LNCAP (cell line): ENCODE measurements at regions not wholly inside any gene's neighbourhood (a gene's known extent, or its start where the extent isn't known, plus 50 kb on each side); places are given as distances from the start of the nearest gene placed in this dataset.

Experiments used
- TF ChIP-seq, protein P1 (sequence below): fragments of 450-650 bp; IDR thresholded peaks from 2 replicates; pipeline ENCODE4 v1.5.1; 2017; ENCODE audit warnings: mild to moderate bottlenecking

DNA sequence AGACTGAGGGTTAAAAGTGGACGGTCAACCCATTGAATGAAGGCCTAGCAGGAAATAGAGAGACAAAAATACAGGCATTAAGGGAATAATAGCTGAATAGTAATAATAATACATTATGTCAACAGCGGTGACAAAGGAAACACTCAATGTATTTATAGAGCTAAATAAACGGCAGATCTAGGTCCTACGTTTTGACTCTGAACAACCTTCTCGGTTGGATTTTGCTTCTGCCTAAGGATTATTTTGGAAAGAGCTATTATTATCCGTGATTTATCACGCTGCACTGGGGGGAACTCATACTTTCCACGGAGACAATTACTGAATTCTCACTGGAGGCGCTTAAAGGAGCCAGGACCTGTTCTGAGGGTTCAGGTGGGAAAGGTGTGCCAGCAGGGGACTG, 118.2 kb upstream of the KIRREL3 start:
- TF ChIP-seq, protein P1, sequence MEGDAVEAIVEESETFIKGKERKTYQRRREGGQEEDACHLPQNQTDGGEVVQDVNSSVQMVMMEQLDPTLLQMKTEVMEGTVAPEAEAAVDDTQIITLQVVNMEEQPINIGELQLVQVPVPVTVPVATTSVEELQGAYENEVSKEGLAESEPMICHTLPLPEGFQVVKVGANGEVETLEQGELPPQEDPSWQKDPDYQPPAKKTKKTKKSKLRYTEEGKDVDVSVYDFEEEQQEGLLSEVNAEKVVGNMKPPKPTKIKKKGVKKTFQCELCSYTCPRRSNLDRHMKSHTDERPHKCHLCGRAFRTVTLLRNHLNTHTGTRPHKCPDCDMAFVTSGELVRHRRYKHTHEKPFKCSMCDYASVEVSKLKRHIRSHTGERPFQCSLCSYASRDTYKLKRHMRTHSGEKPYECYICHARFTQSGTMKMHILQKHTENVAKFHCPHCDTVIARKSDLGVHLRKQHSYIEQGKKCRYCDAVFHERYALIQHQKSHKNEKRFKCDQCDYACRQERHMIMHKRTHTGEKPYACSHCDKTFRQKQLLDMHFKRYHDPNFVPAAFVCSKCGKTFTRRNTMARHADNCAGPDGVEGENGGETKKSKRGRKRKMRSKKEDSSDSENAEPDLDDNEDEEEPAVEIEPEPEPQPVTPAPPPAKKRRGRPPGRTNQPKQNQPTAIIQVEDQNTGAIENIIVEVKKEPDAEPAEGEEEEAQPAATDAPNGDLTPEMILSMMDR, result no peak

DNA sequence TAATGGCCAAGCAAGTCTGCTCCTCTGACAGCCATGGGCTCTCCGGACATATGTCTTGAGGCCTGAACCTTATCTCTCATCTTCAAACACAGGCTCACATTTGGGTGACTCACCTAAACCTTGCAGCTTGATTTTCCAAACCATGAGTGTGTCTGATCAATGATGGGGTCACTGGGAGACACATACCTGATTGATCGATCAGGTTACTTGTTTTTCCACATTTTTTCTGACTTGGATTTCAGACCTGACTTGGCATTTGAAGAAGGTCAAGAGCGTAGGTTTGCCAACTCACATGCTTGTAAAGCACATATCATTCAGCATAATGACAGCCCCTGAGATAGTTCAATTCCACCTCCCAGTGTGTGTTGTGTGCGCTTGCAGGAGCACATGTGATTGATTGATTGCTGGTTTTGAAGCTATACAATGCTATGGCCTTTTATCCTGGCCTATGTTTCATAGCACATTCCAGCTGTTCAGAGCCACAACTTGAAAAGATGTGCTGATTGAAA, 116.7 kb upstream of the KIRREL3 start:
- TF ChIP-seq, protein P1, result no peak

DNA sequence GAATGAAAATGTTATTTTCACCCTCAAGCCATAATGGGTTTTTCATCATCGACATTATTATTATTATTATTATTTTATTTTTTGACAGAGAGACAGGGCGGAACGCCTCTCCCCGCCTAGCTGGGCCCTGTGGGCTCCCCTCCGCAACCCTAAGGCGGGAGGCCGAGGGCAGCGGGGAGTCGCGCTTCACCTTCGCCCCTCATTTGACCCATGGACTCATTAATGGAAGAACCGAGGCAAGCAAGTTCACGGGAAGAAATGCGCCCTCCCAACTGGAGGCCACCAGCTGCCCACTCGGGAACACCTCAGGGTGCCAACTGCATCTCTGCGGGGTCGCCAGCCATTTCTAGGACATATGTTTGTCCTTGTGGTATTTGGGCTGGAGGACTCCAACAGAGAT, 115.3 kb upstream of the KIRREL3 start:
- TF ChIP-seq, protein P1, result no peak

DNA sequence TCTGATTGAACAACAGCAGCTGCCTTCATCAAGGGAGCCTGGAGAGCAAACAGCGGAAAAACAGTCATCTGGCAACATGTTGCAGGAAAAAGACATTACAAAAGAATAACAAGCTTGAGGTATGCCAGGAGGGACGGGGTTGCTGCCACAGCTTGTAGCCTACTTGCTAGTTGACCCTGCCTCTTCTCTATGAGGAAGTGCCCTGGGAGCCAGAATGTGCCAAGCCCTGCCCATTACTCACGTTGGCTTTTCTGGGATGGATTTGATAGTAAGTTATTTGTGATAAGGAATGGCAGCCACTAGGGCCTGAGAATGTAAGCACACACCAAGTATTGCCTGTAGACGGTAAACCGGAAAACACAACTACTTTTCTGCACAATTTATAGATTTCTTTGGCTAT, 113.5 kb upstream of the KIRREL3 start:
- TF ChIP-seq, protein P1, result no peak

DNA sequence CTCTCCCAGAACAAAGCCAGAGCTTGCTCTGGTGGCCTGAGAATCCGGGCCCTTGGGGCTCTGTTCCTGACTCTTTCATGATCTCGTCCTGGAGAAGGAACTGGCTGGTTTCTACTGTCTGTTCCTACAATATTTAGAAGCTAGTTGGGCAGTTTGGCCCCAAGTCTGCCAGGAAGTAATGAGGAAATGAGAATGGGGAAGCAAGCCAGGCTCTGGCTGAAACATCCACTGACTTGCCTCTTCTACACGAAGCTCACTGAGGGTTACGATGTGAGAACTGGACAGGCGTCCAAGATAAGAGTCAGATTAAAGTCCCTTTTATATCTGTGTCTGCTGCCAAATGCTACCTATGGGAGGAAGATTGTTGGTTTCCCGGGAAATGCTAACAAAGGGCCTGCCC, 110.0 kb upstream of the KIRREL3 start:
- TF ChIP-seq, protein P1, result no peak

DNA sequence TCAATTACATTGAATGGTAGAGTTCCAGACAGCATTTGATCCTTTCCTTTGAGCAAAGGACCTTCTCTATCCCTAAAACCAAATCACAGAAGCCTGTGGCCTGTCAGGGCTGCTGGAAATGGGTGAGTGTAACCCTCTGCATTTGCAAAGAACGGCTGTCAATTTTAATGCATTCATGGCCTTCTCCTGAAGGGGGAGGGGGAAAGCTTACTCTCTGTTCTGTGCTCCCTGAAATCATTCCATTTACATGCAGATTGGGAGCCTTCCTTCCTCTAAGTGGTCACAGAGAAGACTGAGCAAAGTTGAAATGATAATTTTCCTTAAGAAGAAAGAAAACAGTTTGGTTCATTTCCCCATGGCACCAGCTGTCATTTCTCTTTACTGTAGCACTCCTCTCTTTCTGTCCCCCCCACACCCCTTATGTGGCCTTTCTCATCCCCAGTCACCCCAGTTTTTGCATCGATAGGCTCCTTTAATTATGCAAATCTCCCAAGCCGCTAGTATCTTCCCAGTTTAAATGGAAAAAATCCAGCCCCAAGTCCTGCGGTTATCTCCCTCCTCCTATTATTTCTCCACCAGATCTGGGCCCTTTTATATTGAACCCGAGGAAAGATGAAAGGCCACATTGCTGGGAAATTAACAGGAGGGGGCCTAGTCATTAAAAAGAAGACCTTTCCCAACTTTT, 109.4 kb upstream of the KIRREL3 start:
- TF ChIP-seq, protein P1, result no peak

DNA sequence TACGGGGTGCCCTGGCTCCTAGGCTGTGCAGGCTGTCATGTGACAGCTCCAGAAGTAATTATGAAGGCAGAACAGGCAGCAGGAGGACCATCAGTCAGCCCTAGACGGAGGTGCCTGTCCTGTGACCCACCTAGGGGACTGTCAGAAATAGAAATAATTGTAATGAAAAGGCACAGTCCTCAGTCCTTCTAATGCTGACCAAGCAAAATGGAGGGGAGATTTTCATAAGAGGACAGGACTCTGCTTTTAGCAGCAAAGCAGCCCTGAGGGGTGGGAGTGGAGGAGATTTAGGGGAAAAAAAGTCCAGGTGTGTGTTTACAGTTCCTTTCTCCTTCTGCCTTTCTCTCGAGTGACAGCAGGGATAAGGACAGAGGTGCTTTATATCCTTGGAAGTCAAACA, 108.3 kb upstream of the KIRREL3 start:
- TF ChIP-seq, protein P1, result no peak

DNA sequence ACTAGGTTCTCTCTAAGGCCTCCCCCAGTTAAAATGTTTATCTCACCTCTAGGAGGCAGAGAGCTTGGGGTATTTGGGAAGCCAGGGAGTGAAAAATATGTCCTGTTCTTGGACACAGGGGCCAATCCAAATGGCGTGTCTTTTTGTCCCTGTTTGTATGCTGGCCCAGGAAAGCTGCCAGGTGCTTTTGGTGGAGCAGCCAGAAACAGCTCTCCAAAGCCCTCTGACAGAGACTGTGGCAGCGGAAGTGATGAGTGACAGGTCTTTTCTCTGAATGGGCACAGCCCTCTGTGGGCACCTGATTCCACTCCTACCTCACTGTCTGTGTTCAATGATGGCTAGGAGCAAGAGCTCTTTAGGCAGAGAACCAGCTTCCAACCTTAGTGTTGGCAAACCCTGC, 106.4 kb upstream of the KIRREL3 start:
- TF ChIP-seq, protein P1, result no peak
